NCI-H82 treated with DMSO at 0.1 percent for 48 hours (cell line): ENCODE measurements at regions not wholly inside any gene's neighbourhood (a gene's known extent, or its start where the extent isn't known, plus 50 kb on each side); places are given as distances from the start of the nearest gene placed in this dataset.

ENCODE experiments used
- DNase-seq: peaks from one replicate; lab custom pipeline; 2025; ENCODE audit not compliant: unreplicated experiment; lab: John Stamatoyannopoulos, UW

DNA sequence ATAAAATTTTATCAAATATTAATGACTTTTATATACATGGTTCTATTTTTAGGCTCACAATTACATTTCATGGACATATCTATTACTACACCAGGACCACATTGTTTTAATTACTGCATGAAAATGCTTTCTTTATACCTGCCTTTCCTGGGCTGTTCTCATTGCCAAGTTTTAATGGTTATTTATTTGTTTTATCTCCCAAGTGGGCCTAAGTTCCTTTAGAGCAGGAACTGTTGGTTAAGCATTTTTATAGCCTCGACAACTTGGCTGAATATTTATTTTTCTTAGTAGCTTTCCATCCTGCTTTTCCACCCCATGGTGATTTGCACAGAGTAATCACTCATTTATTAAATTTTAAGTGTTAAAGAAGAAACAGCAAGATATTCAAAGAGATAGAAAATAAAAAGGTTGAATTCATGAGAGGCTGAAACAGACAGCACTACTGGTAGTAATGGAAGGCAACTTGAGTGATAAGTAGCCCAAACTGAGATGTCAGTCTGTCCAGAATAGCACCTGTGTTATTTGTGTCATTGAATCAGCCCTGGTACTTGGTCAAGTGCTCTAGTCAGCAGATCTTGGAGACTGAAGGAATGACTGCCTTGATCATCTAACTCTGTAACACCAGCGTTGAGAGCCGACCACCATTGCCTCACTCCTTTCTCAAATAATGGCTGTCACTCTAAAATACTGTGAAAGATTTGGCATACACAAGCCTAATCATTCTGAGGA is 119.1 kb upstream of the EGLN3 start:
- DNase-seq = peak; percentile 62

GRCh38 chr14:34067587-34067986 is 116.7 kb upstream of the EGLN3 start:
- DNase-seq = no peak

DNA sequence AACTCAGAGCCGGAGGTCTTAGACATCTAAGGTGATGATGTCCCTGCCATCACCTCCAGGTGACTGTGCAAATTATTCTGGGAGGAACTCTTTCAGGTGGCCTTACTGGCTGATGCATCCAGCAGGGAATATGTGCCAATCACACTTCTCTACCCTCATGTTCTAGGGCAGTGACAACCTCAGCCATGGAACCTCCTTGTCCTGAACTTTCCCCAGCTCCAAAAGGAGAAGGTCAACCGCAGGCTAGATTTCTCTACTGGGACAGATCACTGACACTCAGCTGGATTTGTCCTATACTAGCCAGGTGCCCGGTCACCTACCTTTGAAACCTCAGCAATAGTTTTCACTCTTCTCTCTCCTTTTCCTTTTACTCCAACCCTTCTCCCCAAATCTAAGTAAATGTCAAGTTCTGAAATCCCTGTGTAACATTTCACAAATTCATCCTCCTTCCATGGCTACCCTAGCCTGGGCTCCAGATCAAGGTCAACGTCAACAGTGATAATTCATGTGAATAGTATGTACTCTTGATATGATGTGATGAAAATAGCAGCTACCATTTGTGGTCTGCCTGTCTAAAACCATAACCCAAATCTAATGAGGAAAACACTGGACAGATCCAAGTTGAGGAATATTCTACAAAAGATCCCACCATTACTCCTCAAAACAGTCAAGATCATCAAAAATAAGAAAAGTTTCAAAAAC is 115.0 kb upstream of the EGLN3 start:
- DNase-seq = no peak

DNA sequence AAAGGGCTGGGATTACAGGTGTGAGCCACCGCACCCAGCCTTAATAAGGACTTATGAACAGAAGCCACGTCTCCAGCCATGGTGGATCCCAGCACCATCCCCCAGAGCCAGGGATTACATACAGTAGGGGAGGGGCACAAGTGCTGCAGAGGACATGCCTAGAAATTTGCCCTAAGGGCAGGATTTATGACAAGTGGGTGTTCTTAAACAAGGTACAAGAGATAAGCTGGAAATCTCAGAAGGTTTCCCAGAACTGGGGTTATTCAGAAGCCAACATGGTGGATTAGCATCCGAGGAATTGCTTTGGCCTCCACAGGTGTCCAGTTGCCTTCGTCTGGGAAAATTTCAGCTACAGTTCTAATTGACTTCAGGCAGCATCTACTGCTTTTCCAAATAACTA is 114.4 kb upstream of the EGLN3 start:
- no peak for DNase-seq

- DNase-seq = no peak
Observed at GRCh38 chr14:34064349-34064748, 113.5 kb upstream of the EGLN3 start.

GRCh38 chr14:34063470-34064164 is 112.7 kb upstream of the EGLN3 start:
- no peak for DNase-seq

GRCh38 chr14:34063042-34063441 is 112.2 kb upstream of the EGLN3 start:
- DNase-seq = no peak

- no peak for DNase-seq
Observed at GRCh38 chr14:34062353-34062973, 111.6 kb upstream of the EGLN3 start.

DNA sequence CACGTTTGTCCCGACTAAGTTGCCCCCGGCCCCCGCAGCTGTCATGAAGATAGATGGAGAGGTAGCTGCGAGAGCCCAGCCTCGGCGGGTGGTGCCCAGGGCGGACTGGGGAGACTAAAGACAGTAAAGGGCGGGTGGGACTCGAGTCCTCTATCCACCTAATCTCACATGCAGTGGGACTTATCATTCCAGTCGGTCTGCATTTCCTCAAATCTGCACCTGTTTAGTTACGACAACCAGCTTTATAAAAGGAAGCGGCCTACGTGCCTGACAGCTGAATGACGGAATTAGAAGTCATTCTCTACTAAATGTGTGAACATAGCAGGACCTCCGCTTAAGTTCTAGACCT is 109.8 kb upstream of the EGLN3 start:
- no peak for DNase-seq

DNA sequence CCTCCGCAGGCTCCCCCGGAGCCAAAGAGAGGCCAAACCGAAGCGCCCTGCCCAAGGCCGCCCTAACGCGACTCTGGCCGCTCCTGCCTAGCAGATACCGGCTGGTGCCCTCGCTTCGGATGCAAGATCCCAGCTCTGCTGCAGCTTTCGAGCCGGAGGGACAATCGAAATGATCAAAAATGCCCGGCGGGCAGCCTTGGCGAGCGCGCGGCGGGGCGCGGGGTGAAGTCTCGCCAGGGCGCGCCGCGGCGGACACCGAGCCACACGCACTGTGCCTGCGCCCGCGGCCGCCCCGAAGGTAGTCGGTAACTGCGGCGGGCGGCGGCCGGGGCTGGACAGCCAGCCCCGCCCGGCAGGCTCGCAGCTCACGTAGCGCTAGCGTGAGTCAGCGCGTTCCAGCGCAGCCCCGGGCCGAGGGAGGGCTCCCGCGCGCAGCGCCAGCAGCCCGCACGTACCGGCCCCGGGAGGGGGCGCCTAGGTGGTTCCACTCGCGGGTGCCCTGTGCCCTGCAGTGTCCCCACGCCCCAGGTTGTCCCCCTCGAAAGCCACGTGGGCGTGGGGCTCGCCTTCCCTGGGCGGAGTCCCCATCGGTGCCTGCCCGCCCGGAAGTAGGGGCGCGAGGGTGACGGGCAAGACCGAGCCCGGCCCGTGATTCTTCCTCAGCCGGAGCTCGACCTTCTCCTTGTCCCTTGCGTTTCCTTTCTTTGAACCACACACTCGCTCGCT is 109.2 kb upstream of the EGLN3 start:
- DNase-seq = no peak

DNA sequence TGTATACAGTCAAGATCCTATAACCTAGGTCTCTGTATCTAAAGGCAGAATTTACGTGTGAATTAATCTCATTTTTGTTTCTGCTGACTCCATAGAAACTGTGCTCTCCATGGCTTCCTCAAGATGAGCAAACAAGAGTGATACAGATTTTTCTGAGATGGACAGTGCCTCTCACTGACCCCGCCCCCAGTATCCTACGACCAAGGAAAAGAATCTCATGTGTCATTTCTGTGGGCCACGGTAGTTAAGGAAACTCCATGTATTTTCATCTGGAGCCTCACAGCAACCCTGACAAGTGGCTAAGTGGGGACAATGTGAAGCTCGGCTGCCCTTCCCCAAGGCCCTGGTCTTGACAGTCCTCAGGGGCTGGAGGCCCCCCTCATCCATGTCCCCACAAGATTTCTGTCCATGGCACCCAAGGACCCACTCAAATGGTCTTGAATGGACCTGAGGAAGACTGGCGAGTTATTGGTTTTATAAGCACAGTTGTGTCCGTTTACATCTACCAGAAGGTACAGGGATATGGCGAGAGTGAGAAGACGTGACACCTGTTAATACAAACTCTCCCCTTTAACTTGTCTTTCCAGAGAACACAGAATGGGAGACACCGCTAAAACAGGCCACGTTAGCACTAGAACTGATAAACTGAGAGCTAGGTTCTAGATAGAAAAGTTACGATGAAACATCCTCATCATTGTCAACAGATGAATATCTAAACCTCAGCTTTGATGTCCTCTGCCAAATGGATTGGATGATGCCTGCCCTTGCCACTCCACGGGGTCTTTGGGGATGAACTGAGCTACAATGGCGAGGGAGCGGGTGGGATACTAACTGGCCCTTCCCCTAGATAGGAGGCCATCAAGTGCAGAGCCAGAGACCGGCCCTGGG is 108.4 kb upstream of the EGLN3 start:
- no peak for DNase-seq

DNA sequence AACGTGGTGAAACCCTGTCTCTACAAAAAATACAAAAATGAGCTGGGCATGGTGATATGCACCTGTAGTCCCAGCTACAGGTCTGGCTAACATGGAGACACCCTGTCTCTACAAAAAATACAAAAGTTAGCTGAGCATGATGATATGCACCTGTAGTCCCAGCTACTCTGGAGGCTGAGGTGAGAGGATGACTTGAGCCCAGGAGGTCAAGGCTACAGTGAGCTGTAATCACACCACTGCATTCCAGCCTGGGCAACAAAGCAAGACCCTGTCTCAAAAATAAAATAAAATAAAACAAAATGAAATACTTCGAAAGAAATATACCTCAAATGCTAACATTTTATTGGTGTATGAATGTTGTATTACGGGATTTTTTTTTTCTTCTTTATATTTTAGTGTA is 107.6 kb upstream of the EGLN3 start:
- no peak for DNase-seq

DNA sequence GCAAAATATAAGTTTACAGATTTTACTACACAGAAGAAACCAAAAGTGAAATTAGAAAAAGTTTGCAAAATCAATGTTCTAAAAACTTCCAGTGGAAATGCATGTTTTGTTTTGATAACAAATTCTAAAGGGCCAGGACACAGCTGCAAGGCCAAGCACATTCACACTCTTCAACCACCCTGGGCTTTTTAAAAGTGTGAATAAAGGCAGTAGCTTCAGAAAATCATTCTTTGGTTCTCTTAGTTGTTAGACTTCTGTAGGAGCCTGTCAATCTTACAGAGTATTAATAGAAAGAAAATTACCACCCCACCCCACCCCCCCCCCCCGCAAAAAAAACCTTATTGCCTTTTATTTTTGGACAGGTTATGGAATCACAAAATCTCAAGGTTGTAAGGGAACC is 105.2 kb upstream of the EGLN3 start:
- DNase-seq = no peak

- no peak for DNase-seq
Observed at GRCh38 chr14:34055157-34055950, 104.5 kb upstream of the EGLN3 start.

- no peak for DNase-seq
Observed at GRCh38 chr14:34053666-34054065, 102.8 kb upstream of the EGLN3 start.

DNA sequence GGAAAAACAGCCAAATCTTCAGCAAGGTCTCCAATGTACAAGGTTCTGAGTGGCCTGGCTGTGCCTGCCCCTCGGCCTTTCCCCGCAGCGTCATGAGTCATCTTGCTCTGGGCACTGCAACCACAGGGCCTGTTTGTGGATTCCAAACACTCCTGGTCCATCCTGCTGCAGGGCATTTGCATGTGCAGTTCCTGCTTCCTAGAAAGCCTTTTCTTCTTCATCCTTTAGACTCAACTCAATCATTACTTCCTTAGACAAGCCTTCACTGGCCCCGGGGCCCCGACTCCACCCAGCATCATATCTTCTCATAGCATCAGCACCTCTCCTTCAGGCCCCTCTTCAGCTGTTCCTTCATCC is 101.8 kb upstream of the EGLN3 start:
- DNase-seq = no peak

DNA sequence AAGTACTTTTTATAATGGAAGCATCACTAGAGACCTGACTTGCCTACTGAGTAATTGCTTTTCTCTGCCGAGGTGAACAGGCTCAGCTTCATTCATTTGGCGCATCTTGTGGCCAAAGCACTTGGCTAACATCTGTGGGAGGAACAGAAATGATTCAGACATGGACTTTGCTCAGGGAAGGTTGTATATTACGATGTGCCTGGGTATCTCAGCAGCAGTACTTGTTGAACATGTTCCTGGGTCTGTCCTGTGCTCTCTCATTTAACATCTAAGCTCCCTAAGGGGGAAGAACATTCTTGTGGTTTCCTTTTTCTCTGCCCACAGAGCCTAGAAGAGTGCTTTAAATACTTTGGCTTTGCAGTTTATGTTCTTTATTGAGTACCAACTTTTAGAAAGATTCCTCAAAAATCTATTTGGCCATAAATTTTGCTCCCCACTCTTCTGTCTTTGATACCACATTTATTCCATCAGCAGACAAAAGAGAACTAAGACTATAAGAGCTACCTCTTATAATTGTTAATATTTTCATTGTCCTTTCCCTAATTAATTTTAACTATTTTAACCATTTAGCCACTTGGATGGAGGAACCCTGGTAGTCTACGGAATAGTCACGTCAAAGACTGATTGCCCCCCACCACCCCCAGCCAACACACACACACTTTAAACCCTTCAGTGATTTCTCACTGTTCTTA is 101.2 kb upstream of the EGLN3 start:
- DNase-seq = no peak

- no peak for DNase-seq
Observed at GRCh38 chr14:34050606-34051005, 99.7 kb upstream of the EGLN3 start.

- peak; percentile 37 for DNase-seq
Observed at GRCh38 chr14:34049790-34050189, 98.9 kb upstream of the EGLN3 start.
